B cell (primary cell): ENCODE measurements at regions not wholly inside any gene's neighbourhood (a gene's known extent, or its start where the extent isn't known, plus 50 kb on each side); places are given as distances from the start of the nearest gene placed in this dataset.
"Not testable (repeated sequence)": the region's sequence is repeated elsewhere in the genome, so short reads cannot be mapped to it uniquely, and the experiment has no call there.

ENCODE experiments used
- ATAC-seq: fragments of 200-7000 bp; cut with Tn5 transposase; one replicate; pipeline ENCODE4 v1.10.0; 2021; ENCODE audit warnings: low read depth, mild to moderate bottlenecking, moderate number of reproducible peaks, moderate library complexity
- CTCF ChIA-PET: fragments of 350-600 bp; sonication (Branson Sonifier 250); formaldehyde crosslinking; loops from one replicate; lab custom pipeline; 2021; ENCODE audit warnings: antibody characterized with exemption, inconsistent platforms; lab: Charles Lee
- POLR2A ChIA-PET: fragments of 350-600 bp; sonication (Branson Sonifier 250); formaldehyde crosslinking; loops from one replicate; lab custom pipeline; 2021; ENCODE audit warnings: antibody characterized with exemption; lab: Charles Lee
- DNase-seq: peaks from one replicate; pipeline ENCODE4 v3.0.0; 2013
- H2AFZ ChIP-seq: 2 replicates; pipeline ENCODE4 v1.6.1; 2012; ENCODE audit warnings: mild to moderate bottlenecking, low read depth, low read length; ENCODE audit not compliant: insufficient read depth, poor library complexity, severe bottlenecking
- H3K27ac ChIP-seq, 2 donors: 1 replicate in 1 of 2; 2 replicates in 1 of 2; pipeline ENCODE4 v1.5.1; 2012 to 2013; ENCODE audit warnings: low read length in 2 of 2, mild to moderate bottlenecking in 2 of 2, moderate library complexity in 1 of 2
- H3K27me3 ChIP-seq, 4 experiments: fragments of 200-600 bp in 1 of 4; sonication (generic) in 1 of 4; replicated peaks in 1 of 4; 1 replicate in 2 of 4; 2 replicates in 2 of 4; pipeline versions ENCODE4 v1.6.1 to v1.7.0; 2013 to 2016; ENCODE audit warnings: low read length in 3 of 4, mild to moderate bottlenecking in 2 of 4, mixed read lengths in 1 of 4, moderate library complexity in 1 of 4; ENCODE audit not compliant: insufficient read depth in 4 of 4, control insufficient read depth in 3 of 4; ENCODE audit errors: control extremely low read depth in 1 of 4
- H3K36me3 ChIP-seq, 2 experiments: replicated peaks in 1 of 2; 1 replicate in 1 of 2; 2 replicates in 1 of 2; pipeline versions ENCODE4 v1.6.1 to v1.7.1; 2013; ENCODE audit warnings: low read length in 1 of 2; ENCODE audit not compliant: insufficient read depth in 2 of 2, control insufficient read depth in 1 of 2; ENCODE audit errors: control extremely low read depth in 1 of 2, extremely low read depth in 1 of 2
- H3K4me1 ChIP-seq, 2 donors: fragments of 200-600 bp in 1 of 2; sonication (generic) in 1 of 2; 1 replicate in 1 of 2; 2 replicates in 1 of 2; pipeline versions ENCODE4 v1.5.1 to v1.6.1; 2013 to 2017; ENCODE audit warnings: low read length in 2 of 2; ENCODE audit not compliant: control insufficient read depth in 2 of 2, insufficient read depth in 2 of 2
- H3K4me2 ChIP-seq: replicated peaks from 2 replicates; pipeline ENCODE3; 2012; ENCODE audit warnings: mild to moderate bottlenecking, low read depth, low read length; ENCODE audit not compliant: poor library complexity, severe bottlenecking
- H3K4me3 ChIP-seq, 5 experiments: fragments of 200-600 bp in 1 of 5; sonication (generic) in 1 of 5; 1 replicate in 3 of 5; 2 replicates in 2 of 5; pipeline versions ENCODE4 v1.5.1 to v1.7.0; 2011 to 2016; ENCODE audit warnings: low read length in 4 of 5, mild to moderate bottlenecking in 4 of 5, low read depth in 2 of 5, control low read depth in 1 of 5, moderate library complexity in 1 of 5; ENCODE audit not compliant: insufficient read depth in 1 of 5; ENCODE audit errors: control extremely low read depth in 1 of 5, extremely low read depth in 1 of 5
- H3K79me2 ChIP-seq: fragments of 200-600 bp; sonication (generic); one replicate; pipeline ENCODE4 v1.6.0; 2016; ENCODE audit warnings: low read length; ENCODE audit not compliant: control insufficient read depth, insufficient read depth
- H3K9ac ChIP-seq: fragments of 200-600 bp; sonication (generic); 2 replicates; pipeline ENCODE4 v1.6.1; 2017; ENCODE audit warnings: mild to moderate bottlenecking, low read length, moderate library complexity
- H3K9me3 ChIP-seq, 3 donors: one replicate each; pipeline versions ENCODE4 v1.6.1 to v1.7.1; 2013; ENCODE audit warnings: low read length in 2 of 3; ENCODE audit not compliant: control insufficient read depth in 2 of 3, insufficient read depth in 1 of 3; ENCODE audit errors: control extremely low read depth in 1 of 3
- H4K20me1 ChIP-seq: 2 replicates; pipeline ENCODE4 v1.6.0; 2012; ENCODE audit warnings: mild to moderate bottlenecking, low read length; ENCODE audit not compliant: insufficient read depth, control insufficient read depth, poor library complexity, severe bottlenecking
- H3K27ac Mint-ChIP-seq: one replicate; pipeline ENCODE4 v1.8.0; 2021; ENCODE audit warnings: mixed read lengths
- H3K27me3 Mint-ChIP-seq: one replicate; pipeline ENCODE4 v1.8.0; 2021; ENCODE audit warnings: mixed read lengths
- H3K4me1 Mint-ChIP-seq: one replicate; pipeline ENCODE4 v1.8.0; 2021; ENCODE audit warnings: mixed read lengths
- H3K4me3 Mint-ChIP-seq: one replicate; pipeline ENCODE4 v1.8.0; 2021; ENCODE audit warnings: mixed read lengths
- H3K9me3 Mint-ChIP-seq: one replicate; pipeline ENCODE4 v1.8.0; 2022; ENCODE audit warnings: mixed read lengths; ENCODE audit not compliant: insufficient read depth
- CTCF ChIP-seq: fragments of 200-600 bp; IDR thresholded peaks from one replicate; pipeline ENCODE4 v1.8.0; 2022; ENCODE audit warnings: antibody characterized with exemption, mild to moderate bottlenecking
- EZH2 ChIP-seq: IDR thresholded peaks from 2 replicates; pipeline ENCODE4 v1.6.1; 2012; ENCODE audit warnings: borderline replicate concordance, low read depth, mild to moderate bottlenecking, moderate library complexity, low read length; ENCODE audit not compliant: insufficient read depth, poor library complexity, severe bottlenecking
- WGBS: methylation state at CpG from one replicate; pipeline ENCODE4 v1.1.5; 2013; ENCODE audit warnings: missing lambda C conversion rate; ENCODE audit not compliant: insufficient coverage; 5-methylcytosine and 5-hydroxymethylcytosine counted together
- intact Hi-C: fragments of 100-400 bp; cut with micrococcal nuclease; formaldehyde crosslinking; loops from one replicate; pipeline ENCODE4 v1.10.0; 2022

GRCh38 chr12:5335069-5335468 is 96.8 kb upstream of the NTF3 start:
- POLR2A ChIA-PET = no interaction called here
- TF ChIP-seq EZH2 = no peak
- no peak for TF ChIP-seq CTCF
- intact Hi-C loops = no loop called here
- Mint-ChIP-seq H3K9me3 (no peaks in the 10 kb centered on the region), H3K27ac (no peak overlapping the region), H3K27me3 (peaks cover 5% of the 10 kb centered on the region), H3K4me3 (no peak overlapping the region), H3K4me1 (no peaks in the 10 kb centered on the region)
- no peak overlapping the region for H3K4me2 ChIP-seq
- DNase-seq (no peak), ATAC-seq (no peak)
- no peaks in the 10 kb centered on the region for H3K4me1 ChIP-seq
- H2AFZ ChIP-seq = no peak overlapping the region
- no peaks in the 10 kb centered on the region for H3K27me3 ChIP-seq
- H3K4me3 ChIP-seq = no peak overlapping the region
- peaks cover 0 to 1% (median 0%) of the 10 kb centered on the region in 3 donors for H3K9me3 ChIP-seq
- no peak overlapping the region for H3K27ac ChIP-seq
- no peaks in the 10 kb centered on the region for H3K36me3 ChIP-seq
- no peaks in the 10 kb centered on the region for H3K79me2 ChIP-seq
- no peaks in the 10 kb centered on the region for H4K20me1 ChIP-seq
- CTCF ChIA-PET = no interaction called here
- 83% methylated on average over 2 of the region's 2 CpGs for WGBS
- no peak overlapping the region for H3K9ac ChIP-seq

- H3K27ac Mint-ChIP-seq, H3K79me2 ChIP-seq, H4K20me1 ChIP-seq, H3K4me2 ChIP-seq, POLR2A ChIA-PET, H3K9me3 Mint-ChIP-seq, intact Hi-C loops, CTCF ChIA-PET, H3K4me3 ChIP-seq, H3K36me3 ChIP-seq, H3K27me3 Mint-ChIP-seq, DNase-seq, H2AFZ ChIP-seq, H3K9me3 ChIP-seq, H3K4me1 ChIP-seq, H3K4me3 Mint-ChIP-seq, H3K27me3 ChIP-seq, H3K4me1 Mint-ChIP-seq, H3K27ac ChIP-seq, H3K9ac ChIP-seq, ATAC-seq: not testable (repeated sequence)
- WGBS = no CpG with 5 or more reads among the region's 2 CpGs
These were observed 90.8 kb upstream of the NTF3 start for GRCh38 chr12:5341086-5341485.
